ENCODE measurements at regions not wholly inside any gene's neighbourhood (a gene's known extent, or its start where the extent isn't known, plus 50 kb on each side); places are given as distances from the start of the nearest gene placed in this dataset.

- TF ChIP-seq CTCF (IDR thresholded peaks at IDR 0.05), result no peak
- TF ChIP-seq POLR2A (IDR thresholded peaks at IDR 0.05), result no peak
Observed at GRCh38 chr10:4407783-4408182, 418.2 kb upstream of the AKR1E2 start.

Measured in thyroid gland (tissue), 4 donors.